GM04504 (cell line): ENCODE measurements at regions not wholly inside any gene's neighbourhood (a gene's known extent, or its start where the extent isn't known, plus 50 kb on each side); places are given as distances from the start of the nearest gene placed in this dataset.
"Not testable (repeated sequence)": the region's sequence is repeated elsewhere in the genome, so short reads cannot be mapped to it uniquely, and the experiment has no call there.

Experiments
- DNase-seq: peaks from one replicate; pipeline ENCODE4 v3.0.0-alpha.2; 2012; ENCODE audit warnings: low read depth

- no peak for DNase-seq
Measured at GRCh38 chr17:83159204-83160049, 80.0 kb downstream of the METRNL start.

DNA sequence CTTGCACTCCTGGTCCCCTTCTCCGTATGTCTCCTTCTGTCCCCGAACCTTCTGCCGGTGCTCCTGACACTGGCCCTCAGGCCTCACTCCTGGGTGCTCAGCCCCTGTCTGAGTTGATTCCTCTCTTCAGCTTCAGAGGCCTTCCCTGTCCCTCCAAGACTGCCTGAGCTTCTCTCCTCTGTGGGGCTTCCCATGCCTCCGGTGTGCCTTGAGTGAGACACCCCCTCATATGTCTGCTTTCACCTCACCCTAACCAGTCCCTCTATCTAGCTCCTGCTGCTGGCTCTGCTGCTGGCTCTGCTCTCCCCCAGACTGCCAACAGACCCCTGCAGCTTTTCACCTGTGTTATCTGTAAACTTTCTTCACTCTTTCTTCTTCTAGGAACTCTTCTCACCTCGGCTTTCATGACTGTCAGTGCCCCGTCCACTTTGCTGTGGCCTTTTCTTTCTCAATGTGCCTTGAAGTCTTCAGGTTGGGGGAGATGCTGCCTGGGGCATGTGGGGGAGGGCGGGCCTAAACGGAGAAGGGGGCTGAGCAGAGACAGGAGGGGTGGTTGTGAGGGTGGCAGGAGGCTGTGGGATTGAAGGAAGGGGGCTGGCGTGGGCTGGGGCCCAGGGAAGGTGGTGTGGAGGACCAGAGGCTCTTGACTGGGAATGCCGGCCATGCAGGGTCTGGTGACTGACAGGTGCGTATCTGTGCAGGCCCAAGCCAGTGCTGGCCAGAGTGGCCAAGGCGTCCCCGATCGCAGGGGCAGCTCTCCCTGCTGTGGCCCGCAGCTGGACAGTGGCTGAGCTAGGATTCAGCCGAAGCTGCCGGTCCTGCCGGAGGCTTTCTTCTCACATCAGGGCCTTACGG lies 81.3 kb downstream of the METRNL start:
- DNase-seq = no peak

GRCh38 chr17:83161298-83162034 lies 82.1 kb downstream of the METRNL start:
- DNase-seq = peak; percentile 85

- no peak for DNase-seq
Measured at GRCh38 chr17:83162035-83162745, 82.8 kb downstream of the METRNL start.

DNA sequence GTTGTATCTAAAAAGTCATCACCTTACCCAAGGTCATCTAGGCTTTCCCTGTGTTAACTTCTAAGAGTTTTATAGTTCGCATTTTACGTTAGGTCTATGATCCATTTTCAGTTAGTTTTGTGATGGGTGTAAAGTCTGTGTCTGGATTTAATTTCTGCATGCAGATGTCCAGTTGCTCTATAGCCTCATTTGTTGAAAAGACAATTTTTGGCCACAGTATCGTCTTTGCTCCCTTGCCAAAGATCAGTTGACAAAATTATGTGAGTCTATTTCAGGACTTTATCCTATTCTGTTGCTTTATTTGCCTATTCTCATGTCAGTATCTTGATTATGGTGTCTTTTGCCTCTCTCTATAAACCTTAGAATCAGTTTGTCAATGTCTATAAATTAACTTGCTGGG lies 85.1 kb downstream of the METRNL start:
- DNase-seq = no peak

DNA sequence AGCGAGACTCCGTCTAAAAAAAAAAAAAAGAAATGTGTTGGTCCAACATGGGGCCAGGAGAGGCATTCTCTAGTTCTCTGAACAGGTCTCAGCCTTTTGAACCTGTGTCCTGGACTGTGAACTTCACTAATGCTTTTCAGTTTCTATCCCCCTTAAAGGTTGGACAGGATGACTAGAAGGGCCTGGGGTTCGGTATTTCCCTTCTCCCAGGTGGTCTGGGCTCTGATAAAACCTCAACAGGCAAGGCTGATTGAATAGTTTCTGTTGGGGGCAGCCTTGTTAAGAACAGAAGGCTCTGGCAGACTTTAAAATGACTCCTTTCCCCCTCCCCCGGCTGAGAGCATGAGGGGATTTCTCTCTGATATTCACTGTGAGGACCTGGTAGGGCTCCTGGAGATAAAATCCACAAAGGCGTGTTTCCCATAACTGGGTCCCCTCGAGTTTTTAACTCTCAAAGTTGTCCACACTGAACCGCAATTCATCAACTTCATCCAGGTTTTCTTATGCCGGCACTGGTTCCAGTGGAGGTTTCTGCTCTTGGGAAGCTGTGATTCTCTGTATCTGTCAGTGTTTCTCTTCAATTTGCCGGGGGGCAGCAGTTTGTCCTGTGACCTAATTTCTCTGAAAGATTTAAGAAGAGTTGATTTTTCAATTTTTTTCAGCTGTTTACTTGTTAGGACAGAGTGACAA lies 91.3 kb downstream of the METRNL start:
- no peak for DNase-seq

GRCh38 chr17:83171661-83172060 lies 92.3 kb downstream of the METRNL start:
- DNase-seq = no peak

- not testable (repeated sequence) for DNase-seq
Measured at GRCh38 chr17:83172099-83172498, 92.7 kb downstream of the METRNL start.

- DNase-seq = not testable (repeated sequence)
Measured at GRCh38 chr17:83172646-83173045, 93.2 kb downstream of the METRNL start.

DNA sequence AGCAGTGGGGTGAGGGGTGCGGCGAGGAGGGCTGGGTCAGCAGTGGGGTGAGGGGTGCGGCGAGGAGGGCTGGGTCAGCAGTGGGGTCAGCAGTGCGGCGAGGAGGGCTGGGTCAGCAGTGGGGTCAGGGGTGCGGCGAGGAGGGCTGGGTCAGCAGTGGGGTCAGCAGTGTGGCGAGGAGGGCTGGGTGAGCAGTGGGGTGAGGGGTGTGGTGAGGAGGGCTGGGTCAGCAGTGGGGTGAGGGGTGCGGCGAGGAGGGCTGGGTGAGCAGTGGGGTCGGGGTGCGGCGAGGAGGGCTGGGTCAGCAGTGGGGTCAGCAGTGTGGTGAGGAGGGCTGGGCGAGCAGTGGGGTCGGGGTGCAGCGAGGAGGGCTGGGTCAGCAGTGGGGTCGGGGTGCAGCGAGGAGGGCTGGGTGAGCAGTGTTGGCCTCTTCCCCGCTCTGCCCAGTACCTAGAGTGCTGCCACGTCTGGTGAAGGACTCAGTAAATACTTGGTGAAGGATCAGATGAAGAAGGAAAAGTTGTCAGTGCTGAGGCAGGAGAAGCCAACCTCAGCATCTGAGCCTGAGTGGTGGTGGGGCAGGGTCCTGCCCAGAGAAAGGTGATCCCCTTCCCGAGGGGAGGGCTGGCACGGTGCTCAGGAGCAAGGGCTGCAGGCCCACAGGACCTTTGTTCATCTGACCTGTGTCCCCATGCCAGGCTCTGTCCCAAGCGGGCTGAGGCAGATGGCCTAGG lies 93.9 kb downstream of the METRNL start:
- DNase-seq = not testable (repeated sequence)

DNA sequence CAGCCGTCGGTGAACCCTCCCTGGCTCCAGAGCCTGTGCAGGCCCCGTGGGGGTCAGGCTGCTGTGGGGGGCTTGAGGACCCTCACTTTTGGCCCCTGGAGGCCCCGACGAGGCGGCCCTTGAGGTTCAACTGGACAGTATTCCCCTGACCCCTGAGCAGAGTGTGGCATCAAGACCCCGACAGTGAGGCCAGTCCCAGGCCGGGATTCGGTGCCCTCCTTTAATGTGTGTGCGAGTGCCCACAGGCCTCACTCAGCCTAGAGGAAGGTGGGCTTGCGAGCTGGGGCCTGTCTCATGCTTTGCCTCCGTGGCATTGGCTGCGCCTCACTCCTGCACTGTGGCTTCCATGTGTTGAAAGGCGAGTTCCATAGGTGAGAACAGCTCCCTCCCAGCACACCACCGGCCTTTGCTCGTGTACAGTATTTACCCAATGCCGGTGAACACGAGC lies 94.5 kb downstream of the METRNL start:
- no peak for DNase-seq

GRCh38 chr17:83174362-83175118 lies 95.1 kb downstream of the METRNL start:
- no peak for DNase-seq

DNA sequence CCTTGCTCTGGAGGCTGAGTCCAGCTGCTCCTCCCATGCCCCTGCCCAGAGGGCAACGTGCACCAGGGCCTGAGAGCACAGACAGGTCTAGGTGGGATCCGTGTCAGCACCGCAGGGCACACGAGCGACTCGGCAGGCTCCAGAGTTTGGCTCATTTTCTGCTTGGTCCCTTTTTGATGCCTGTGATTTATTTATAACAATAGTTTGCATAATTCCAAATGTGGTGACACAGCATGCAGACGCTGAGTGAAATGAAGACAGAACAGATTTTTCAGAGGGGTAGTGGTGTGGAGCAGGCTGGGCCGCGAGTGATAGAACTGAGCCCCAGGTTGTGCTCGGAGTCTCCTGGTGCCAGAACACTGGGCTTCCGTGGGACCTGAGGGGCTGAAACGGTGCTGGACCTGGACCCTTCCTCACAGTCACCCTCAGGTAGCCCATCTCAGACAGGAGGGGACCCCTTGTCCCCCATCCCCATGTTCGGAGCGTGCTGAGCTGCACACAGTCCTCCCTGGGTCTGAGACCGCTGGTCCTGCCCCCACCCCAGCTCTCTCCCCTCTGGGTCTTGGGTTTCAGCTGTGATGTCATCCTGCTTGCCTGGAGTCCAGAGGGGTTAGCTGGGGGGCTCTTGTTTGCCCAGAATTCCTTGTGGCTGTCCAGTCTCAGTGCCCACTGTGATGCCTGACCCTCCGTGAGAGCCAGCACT lies 95.9 kb downstream of the METRNL start:
- DNase-seq = no peak

DNA sequence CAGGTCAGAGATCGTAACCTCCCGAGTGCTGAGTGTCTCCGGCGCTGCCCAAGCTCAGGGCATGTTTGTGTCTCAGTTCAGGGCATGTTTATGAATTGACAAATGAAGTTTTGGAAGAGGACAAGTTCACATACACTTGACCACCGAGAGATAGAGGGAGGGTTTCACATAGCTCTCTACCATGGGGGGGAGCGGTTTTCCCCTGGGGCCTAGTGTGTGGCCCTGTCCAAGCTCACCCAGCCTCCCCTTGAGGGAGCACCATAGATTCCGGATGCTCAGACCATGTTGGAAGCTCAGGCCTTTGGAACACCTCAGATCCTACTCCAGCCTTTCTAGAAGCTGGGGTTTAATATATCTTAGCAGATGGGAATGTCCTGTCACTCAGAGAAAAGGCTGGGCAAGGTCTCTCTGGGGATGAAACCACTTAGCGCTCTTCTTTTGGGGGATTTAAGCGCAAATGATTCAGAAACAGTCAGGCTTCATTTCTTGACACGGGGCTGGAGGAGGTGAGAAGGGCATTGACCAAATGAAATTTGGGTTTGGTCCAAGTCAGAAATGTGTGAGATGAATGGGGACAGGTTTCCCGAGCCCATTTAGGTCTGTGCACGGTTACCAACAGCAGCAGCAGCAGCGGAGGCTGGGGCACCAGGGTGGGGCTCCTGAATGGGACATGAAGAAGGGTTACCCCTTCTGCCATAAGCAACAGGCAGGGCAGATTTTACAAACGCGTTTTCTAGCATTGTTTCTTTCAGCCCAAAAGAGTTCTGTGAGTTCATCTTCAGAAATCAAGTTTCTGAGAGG lies 96.6 kb downstream of the METRNL start:
- no peak for DNase-seq

DNA sequence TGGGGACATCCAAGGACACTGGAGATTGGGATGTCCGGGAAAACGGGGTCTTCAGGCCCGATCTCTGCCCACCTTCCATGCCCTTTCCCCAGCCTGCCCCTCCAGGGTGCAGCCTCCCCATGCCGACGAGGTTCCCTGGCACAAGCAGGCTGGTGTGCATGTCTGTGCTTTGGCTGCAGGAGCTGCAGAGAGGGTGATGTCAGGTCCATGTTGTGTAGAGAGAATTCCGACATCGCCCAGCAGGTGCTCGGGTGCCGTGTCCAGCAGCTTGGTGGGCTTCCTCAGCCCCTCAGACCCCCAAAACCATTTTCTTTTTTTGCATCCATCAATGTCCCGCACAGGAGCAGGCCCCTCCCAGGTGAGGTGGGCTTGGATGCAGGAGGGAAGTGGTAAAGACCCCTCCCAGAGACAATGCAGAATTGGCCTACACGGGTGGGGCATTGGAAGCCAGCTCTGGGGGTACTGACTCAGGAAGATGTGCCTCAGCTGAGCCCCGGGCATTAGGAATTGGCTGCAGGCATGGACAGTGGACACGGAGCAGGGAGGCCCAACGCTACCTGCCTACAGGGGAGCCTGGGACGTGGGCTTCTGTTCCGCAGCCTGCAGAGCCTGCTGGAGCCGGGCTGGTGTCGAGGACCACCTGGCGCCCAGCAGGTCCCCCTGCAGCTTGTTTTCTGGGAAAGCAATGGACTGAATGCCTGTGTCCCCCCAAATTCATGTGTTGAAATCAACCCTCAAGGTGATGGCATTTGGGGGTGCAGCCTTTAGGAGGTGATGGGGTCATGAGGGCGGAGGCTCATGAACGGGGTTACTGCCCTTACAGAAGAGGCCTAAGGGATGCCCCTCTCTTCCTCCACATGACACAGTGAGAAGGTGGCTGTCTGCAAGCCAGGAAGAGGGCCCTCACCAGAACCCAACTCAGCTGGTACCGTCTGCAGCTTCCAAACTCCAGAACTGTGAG lies 97.5 kb downstream of the METRNL start:
- DNase-seq = no peak

DNA sequence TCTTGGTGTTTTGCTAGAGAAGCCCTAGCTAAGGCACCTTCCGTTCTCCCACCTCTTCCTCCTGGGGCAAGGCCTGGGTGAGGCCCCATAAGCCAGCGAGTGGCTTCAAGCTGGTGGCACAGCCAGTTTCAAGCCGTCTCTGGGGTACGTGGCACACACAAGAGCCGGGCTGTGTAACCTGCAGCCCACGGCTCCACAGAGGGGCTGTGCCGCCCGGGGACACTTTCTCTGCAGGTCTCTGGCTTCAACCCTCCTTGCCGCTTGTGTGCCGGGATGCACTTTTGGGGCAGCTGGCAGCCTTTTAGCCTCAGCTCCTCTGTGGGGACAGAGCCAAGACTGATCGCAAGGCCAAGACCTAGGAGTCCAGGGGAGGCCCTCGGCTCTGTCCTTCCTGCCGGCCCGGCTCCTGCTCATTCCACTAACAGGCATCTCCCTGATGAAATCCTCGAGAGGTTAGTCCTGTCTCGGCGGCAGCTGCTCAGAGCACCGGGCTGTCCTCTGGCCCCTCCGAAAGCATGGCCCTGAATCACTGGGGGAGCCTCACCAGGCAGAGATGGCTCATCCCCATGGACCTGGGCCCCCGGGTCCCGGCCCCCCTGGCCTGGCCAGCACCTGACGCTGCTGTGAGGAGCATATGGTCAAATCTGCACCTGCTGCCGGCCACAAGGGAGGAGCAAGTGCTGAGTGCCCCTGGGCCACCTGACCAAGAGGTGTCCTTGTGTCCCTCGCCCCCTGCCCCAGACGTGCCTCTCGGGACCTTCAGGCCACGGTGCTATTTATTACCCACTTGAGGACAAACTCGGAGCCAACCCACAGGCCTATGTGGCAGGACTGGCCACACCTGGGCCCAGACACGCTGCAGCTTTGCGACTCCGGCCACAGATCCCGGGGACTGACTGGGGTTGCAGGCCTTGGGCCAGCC lies 98.5 kb downstream of the METRNL start:
- no peak for DNase-seq
